ENCODE measurements at regions not wholly inside any gene's neighbourhood (a gene's known extent, or its start where the extent isn't known, plus 50 kb on each side); places are given as distances from the start of the nearest gene placed in this dataset.

- H3K27ac ChIP-seq (replicated peaks): no peak overlapping the region
- no peak overlapping the region for H3K4me3 ChIP-seq
- H3K9me3 ChIP-seq (replicated peaks): no peaks in the 10 kb centered on the region
- DNase-seq: no peak
- intact Hi-C loops (cut with micrococcal nuclease): loop anchor here (10.0 kb wide), 1 partner anchor 53 kb away; no protein-coding TSS in a partner anchor
- H3K27me3 ChIP-seq (ENCODE audit: low read depth): peaks cover 14% of the 10 kb centered on the region
- H3K4me1 ChIP-seq: no peaks in the 10 kb centered on the region
- no peak for TF ChIP-seq CTCF (IDR thresholded peaks at IDR 0.05; ENCODE audit: borderline replicate concordance)
- no peaks in the 10 kb centered on the region for H3K36me3 ChIP-seq
These were observed 367.1 kb downstream of the HRH4 start for GRCh38 chr18:24827501-24827900.

GRCh38 chr18:24831081-24831480 is 370.6 kb downstream of the HRH4 start:
- no peak for TF ChIP-seq CTCF (IDR thresholded peaks at IDR 0.05; ENCODE audit: borderline replicate concordance)
- DNase-seq: no peak
- intact Hi-C loops (cut with micrococcal nuclease): no loop called here
- H3K4me1 ChIP-seq: no peaks in the 10 kb centered on the region
- H3K9me3 ChIP-seq (replicated peaks): peaks cover 3% of the 10 kb centered on the region
- no peak overlapping the region for H3K27ac ChIP-seq (replicated peaks)
- peaks cover 33% of the 10 kb centered on the region for H3K27me3 ChIP-seq (ENCODE audit: low read depth)
- no peaks in the 10 kb centered on the region for H3K36me3 ChIP-seq
- no peak overlapping the region for H3K4me3 ChIP-seq

GRCh38 chr18:24831871-24832665 is 371.6 kb downstream of the HRH4 start:
- DNase-seq: no peak
- Histone ChIP-seq H3K27me3 (ENCODE audit: low read depth) (peaks cover 33% of the 10 kb centered on the region), H3K4me1 (no peaks in the 10 kb centered on the region), H3K4me3 (no peak overlapping the region), H3K27ac (replicated peaks) (no peak overlapping the region), H3K36me3 (no peaks in the 10 kb centered on the region), H3K9me3 (replicated peaks) (peaks cover 4% of the 10 kb centered on the region)
- intact Hi-C loops (cut with micrococcal nuclease): no loop called here
- no peak for TF ChIP-seq CTCF (IDR thresholded peaks at IDR 0.05; ENCODE audit: borderline replicate concordance)

GRCh38 chr18:24835751-24836150 is 375.3 kb downstream of the HRH4 start:
- no peak overlapping the region for H3K27ac ChIP-seq (replicated peaks)

GRCh38 chr18:24837066-24837465 is 376.6 kb downstream of the HRH4 start:
- no peak for DNase-seq
- peaks cover 4% of the 10 kb centered on the region for H3K9me3 ChIP-seq (replicated peaks)
- H3K4me3 ChIP-seq: no peak overlapping the region

More at GRCh38 chr18:24835751-24836150, 375.3 kb downstream of the HRH4 start:
- Histone ChIP-seq H3K27me3 (ENCODE audit: low read depth) (peaks cover 33% of the 10 kb centered on the region), H3K36me3 (no peaks in the 10 kb centered on the region), H3K9me3 (replicated peaks) (peaks cover 4% of the 10 kb centered on the region), H3K4me3 (no peak overlapping the region), H3K4me1 (no peaks in the 10 kb centered on the region)
- no peak for DNase-seq
- TF ChIP-seq CTCF (IDR thresholded peaks at IDR 0.05; ENCODE audit: borderline replicate concordance): no peak
- intact Hi-C loops (cut with micrococcal nuclease): no loop called here

More at GRCh38 chr18:24837066-24837465, 376.6 kb downstream of the HRH4 start:
- Histone ChIP-seq H3K4me1 (no peaks in the 10 kb centered on the region), H3K27ac (replicated peaks) (no peak overlapping the region), H3K27me3 (ENCODE audit: low read depth) (peaks cover 21% of the 10 kb centered on the region), H3K36me3 (no peaks in the 10 kb centered on the region)
- TF ChIP-seq CTCF (IDR thresholded peaks at IDR 0.05; ENCODE audit: borderline replicate concordance): no peak
- intact Hi-C loops (cut with micrococcal nuclease): no loop called here

Data from left ventricle myocardium inferior (tissue), 1 donor.